A673 (cell line): ENCODE measurements at regions not wholly inside any gene's neighbourhood (a gene's known extent, or its start where the extent isn't known, plus 50 kb on each side); places are given as distances from the start of the nearest gene placed in this dataset.

Experiments used
- BruUV-seq: library from RNA; stranded (reverse); fragments of 400-500 nt; replicated peaks from 2 replicates; lab custom pipeline; 2021; lab: Mats Ljungman, UMichigan
- CTCF ChIA-PET: fragments of 300-600 bp; sonication (Branson Sonifier 250); formaldehyde crosslinking; loops from one replicate; lab custom pipeline; 2022; ENCODE audit warnings: antibody characterized with exemption; lab: Charles Lee
- POLR2A ChIA-PET: fragments of 300-600 bp; sonication (Branson Sonifier 250); formaldehyde crosslinking; loops from one replicate; lab custom pipeline; 2022; ENCODE audit warnings: antibody characterized with exemption; ENCODE audit not compliant: low non-redundant PET; lab: Charles Lee
- DNase-seq: peaks from one replicate; pipeline ENCODE4 v3.0.0-alpha.2; 2015; ENCODE audit warnings: low spot score
- H3K27ac ChIP-seq: fragments of 200-600 bp; sonication (generic); 2 replicates; pipeline ENCODE4 v1.5.1; 2016; ENCODE audit warnings: mixed run types, low read depth, mild to moderate bottlenecking, mixed read lengths, antibody characterized with exemption, low read length; ENCODE audit not compliant: poor library complexity, severe bottlenecking
- H3K27me3 ChIP-seq: fragments of 200-600 bp; sonication (generic); replicated peaks from 2 replicates; pipeline ENCODE4 v1.6.1; 2017; ENCODE audit warnings: mixed run types, low read depth, mild to moderate bottlenecking, mixed read lengths, antibody characterized with exemption, low read length; ENCODE audit not compliant: insufficient read depth, poor library complexity
- H3K36me3 ChIP-seq: fragments of 200-600 bp; sonication (generic); 2 replicates; pipeline ENCODE4 v1.6.1; 2016; ENCODE audit warnings: mixed run types, mild to moderate bottlenecking, mixed read lengths, antibody characterized with exemption, low read length; ENCODE audit not compliant: insufficient read depth, poor library complexity, severe bottlenecking
- H3K4me1 ChIP-seq: fragments of 200-600 bp; sonication (generic); 2 replicates; pipeline ENCODE4 v1.6.1; 2017; ENCODE audit warnings: mixed run types, mild to moderate bottlenecking, mixed read lengths, antibody characterized with exemption, low read length; ENCODE audit not compliant: insufficient read depth, poor library complexity, severe bottlenecking
- H3K4me3 ChIP-seq: fragments of 200-600 bp; sonication (generic); 2 replicates; pipeline ENCODE4 v1.5.1; 2016; ENCODE audit warnings: low read depth, mixed run types, mild to moderate bottlenecking, mixed read lengths, low read length; ENCODE audit not compliant: poor library complexity, severe bottlenecking
- H3K9me3 ChIP-seq: fragments of 200-600 bp; sonication (generic); 2 replicates; pipeline ENCODE4 v1.6.1; 2016; ENCODE audit warnings: mixed run types, low read depth, mild to moderate bottlenecking, mixed read lengths, antibody characterized with exemption, low read length; ENCODE audit not compliant: poor library complexity, severe bottlenecking
- CTCF ChIP-seq: fragments of 300-800, 200-600 bp; sonication (generic); conservative IDR thresholded peaks from 2 replicates; pipeline ENCODE4 v1.5.1; 2017; ENCODE audit warnings: low read depth, mild to moderate bottlenecking, antibody characterized with exemption, low read length, moderate library complexity, mixed read lengths
- EZH2 ChIP-seq: fragments of 200-600 bp; sonication (generic); IDR thresholded peaks from 2 replicates; pipeline ENCODE4 v1.6.1; 2017; ENCODE audit warnings: borderline replicate concordance, low read depth, mild to moderate bottlenecking, mixed read lengths, antibody characterized with exemption, low read length; ENCODE audit not compliant: poor library complexity, severe bottlenecking
- intact Hi-C: fragments of 100-400 bp; cut with micrococcal nuclease; formaldehyde crosslinking; loops from one replicate; pipeline ENCODE4 v1.10.0; 2022; ENCODE audit not compliant: unreplicated experiment

- CTCF ChIA-PET: no interaction called here
Measured at GRCh38 chr1:219051547-219051946, 122.1 kb upstream of the LYPLAL1 start.

GRCh38 chr1:219058891-219059820, 114.5 kb upstream of the LYPLAL1 start:
- H3K9me3 ChIP-seq: no peaks in the 10 kb centered on the region
- DNase-seq: no peak
- TF ChIP-seq EZH2: no peak
- BruUV-seq: no TSS peak
- no peak overlapping the region for H3K4me3 ChIP-seq
- ChIA-PET CTCF (no interaction called here), POLR2A (no interaction called here)
- no peaks in the 10 kb centered on the region for H3K36me3 ChIP-seq
- intact Hi-C loops: no loop called here
- no peaks in the 10 kb centered on the region for H3K4me1 ChIP-seq
- no peak overlapping the region for H3K27ac ChIP-seq
- H3K27me3 ChIP-seq: peaks cover 32% of the 10 kb centered on the region

More at GRCh38 chr1:219051547-219051946, 122.1 kb upstream of the LYPLAL1 start:
- TF ChIP-seq CTCF (no peak), EZH2 (no peak)
- Histone ChIP-seq H3K27ac (no peak overlapping the region), H3K9me3 (no peaks in the 10 kb centered on the region), H3K36me3 (no peaks in the 10 kb centered on the region), H3K4me1 (no peaks in the 10 kb centered on the region), H3K4me3 (no peak overlapping the region), H3K27me3 (peaks cover 68% of the 10 kb centered on the region)
- intact Hi-C loops: no loop called here
- no TSS peak for BruUV-seq
- POLR2A ChIA-PET: no interaction called here
- DNase-seq: no peak

GRCh38 chr1:219060798-219061197, 112.9 kb upstream of the LYPLAL1 start:
- intact Hi-C loops: no loop called here
- TF ChIP-seq CTCF (no peak), EZH2 (no peak)
- POLR2A ChIA-PET: no interaction called here

GRCh38 chr1:219062161-219062560, 111.5 kb upstream of the LYPLAL1 start:
- no peaks in the 10 kb centered on the region for H3K36me3 ChIP-seq
- H3K4me3 ChIP-seq: no peak overlapping the region
- CTCF ChIA-PET: no interaction called here
- no peaks in the 10 kb centered on the region for H3K9me3 ChIP-seq
- H3K27ac ChIP-seq: no peak overlapping the region
- DNase-seq: no peak
- POLR2A ChIA-PET: no interaction called here
- H3K27me3 ChIP-seq: peaks cover 29% of the 10 kb centered on the region
- H3K4me1 ChIP-seq: no peaks in the 10 kb centered on the region
- intact Hi-C loops: no loop called here
- no peak for TF ChIP-seq EZH2
- TF ChIP-seq CTCF: no peak
- BruUV-seq: no TSS peak

More at GRCh38 chr1:219060798-219061197, 112.9 kb upstream of the LYPLAL1 start:
- Histone ChIP-seq H3K9me3 (no peaks in the 10 kb centered on the region), H3K4me1 (no peaks in the 10 kb centered on the region), H3K27ac (no peak overlapping the region), H3K27me3 (peaks cover 29% of the 10 kb centered on the region), H3K36me3 (no peaks in the 10 kb centered on the region), H3K4me3 (no peak overlapping the region)
- CTCF ChIA-PET: no interaction called here
- no peak for DNase-seq
- BruUV-seq: no TSS peak
